Skeletal muscle tissue (tissue), 4 donors: ENCODE measurements at regions not wholly inside any gene's neighbourhood (a gene's known extent, or its start where the extent isn't known, plus 50 kb on each side); places are given as distances from the start of the nearest gene placed in this dataset. TPM values are rescaled to one million over a fixed set of nuclear protein-coding genes. Genes with fewer than 3 reads are reported as not detected.

Experiments
- H3K27ac ChIP-seq: one replicate; pipeline ENCODE4 v1.7.0; 2013; ENCODE audit warnings: mild to moderate bottlenecking, low read depth, low read length, inconsistent platforms
- H3K27me3 ChIP-seq, 3 donors: one replicate each; pipeline ENCODE4 v1.7.0; 2013; ENCODE audit warnings: low read length in 3 of 3; ENCODE audit not compliant: control insufficient read depth in 3 of 3, insufficient read depth in 3 of 3
- H3K36me3 ChIP-seq, 3 donors: one replicate each; pipeline ENCODE4 v1.7.0; 2013; ENCODE audit warnings: low read length in 3 of 3; ENCODE audit not compliant: control insufficient read depth in 3 of 3, insufficient read depth in 3 of 3
- H3K4me1 ChIP-seq, 3 donors: one replicate each; pipeline ENCODE4 v1.7.0; 2013; ENCODE audit warnings: low read length in 3 of 3, mild to moderate bottlenecking in 3 of 3; ENCODE audit not compliant: control insufficient read depth in 3 of 3, insufficient read depth in 3 of 3
- H3K4me3 ChIP-seq, 3 donors: one replicate each; pipeline ENCODE4 v1.7.0; 2013; ENCODE audit warnings: low read length in 3 of 3
- H3K9ac ChIP-seq, 3 donors: one replicate each; pipeline ENCODE4 v1.7.0; 2013; ENCODE audit warnings: low read length in 3 of 3, mild to moderate bottlenecking in 3 of 3, moderate library complexity in 2 of 3, low read depth in 1 of 3
- H3K9me3 ChIP-seq, 3 donors: one replicate each; pipeline ENCODE4 v1.7.0; 2013; ENCODE audit warnings: low read length in 3 of 3; ENCODE audit not compliant: control insufficient read depth in 3 of 3
- small RNA-seq: library from RNA; depleted of rRNA; stranded (forward); fragments of <200 nt; gene quantifications from one replicate; pipeline ENCODE3, GENCODE V24; 2014
- donor health status: Osteomylitis.

DNA sequence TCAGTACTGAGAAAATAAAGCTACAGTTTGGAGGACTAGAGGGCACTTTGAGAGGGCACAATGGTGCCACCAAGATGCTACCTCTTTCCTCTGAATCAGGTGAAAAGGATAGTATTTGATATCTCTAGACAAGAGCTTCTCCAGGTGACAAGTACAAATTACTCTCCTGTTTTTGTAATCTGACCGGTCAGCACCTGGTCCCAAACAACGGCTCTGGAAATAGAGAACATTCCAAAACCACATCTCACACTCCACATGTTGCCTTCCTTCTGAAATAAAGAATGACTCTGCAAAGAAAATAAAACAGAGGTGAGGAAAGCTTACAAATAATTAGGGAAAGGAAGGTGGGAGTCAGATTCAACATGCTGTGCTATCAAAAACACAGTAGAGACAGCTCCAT, 51.3 kb upstream of the CITED2 start:
- no peaks in the 10 kb centered on the region for H3K27me3 ChIP-seq
- H3K36me3 ChIP-seq: no peaks in the 10 kb centered on the region
- peak overlapping the region in 1 of 3 donors; percentile 14 for H3K9ac ChIP-seq
- no peak overlapping the region for H3K4me3 ChIP-seq
- H3K4me1 ChIP-seq: peaks cover 2 to 4% (median 3%) of the 10 kb centered on the region in 3 donors
- no peaks in the 10 kb centered on the region for H3K9me3 ChIP-seq
- H3K27ac ChIP-seq: peak overlapping the region; percentile 2

DNA sequence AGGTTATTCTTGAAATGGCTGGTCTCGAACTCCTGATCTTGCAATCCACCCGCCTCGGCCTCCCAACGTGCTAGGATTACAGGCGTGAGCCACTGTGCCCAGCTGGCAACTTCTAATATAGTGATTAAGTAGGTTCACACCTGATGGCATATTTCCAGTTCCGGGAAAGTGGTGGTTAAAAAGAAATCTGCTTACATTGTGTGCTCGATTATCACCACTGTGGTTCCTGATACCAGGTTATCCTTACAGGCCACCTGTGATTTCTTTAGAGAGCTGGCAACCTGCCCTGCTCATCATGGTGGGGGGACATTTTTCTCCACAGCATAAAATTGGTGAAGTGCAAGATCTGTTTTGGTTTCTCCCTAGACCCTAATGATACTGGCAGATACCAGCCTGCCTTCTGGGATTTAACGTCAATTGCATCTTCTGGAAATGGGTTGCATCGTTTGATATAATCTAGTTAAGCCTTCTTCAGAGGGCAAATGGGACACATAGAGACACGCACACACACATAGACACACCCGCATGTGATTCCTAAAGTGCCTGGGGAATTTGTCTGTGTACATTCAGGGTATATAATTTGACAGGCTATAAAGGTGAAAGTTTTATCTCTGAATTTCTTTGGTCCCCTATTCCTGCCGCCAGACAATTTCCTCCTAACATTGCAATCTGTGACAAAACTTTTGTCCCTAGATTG, 49.7 kb upstream of the CITED2 start:
- no peaks in the 10 kb centered on the region for H3K27me3 ChIP-seq
- peaks cover 2 to 4% (median 3%) of the 10 kb centered on the region in 3 donors for H3K4me1 ChIP-seq
- no peak overlapping the region for H3K4me3 ChIP-seq
- no peaks in the 10 kb centered on the region for H3K36me3 ChIP-seq
- H3K9ac ChIP-seq: no peak overlapping the region
- H3K27ac ChIP-seq: no peak overlapping the region
- no peaks in the 10 kb centered on the region for H3K9me3 ChIP-seq

Small RNA genes lying in the stretch of these regions (small RNA-seq; reads per million reads assigned to genes)
- gene AL357080.1 (not detected), gene MIR3668 (not detected), gene MIR4465 (not detected), gene RN7SKP106 (not detected), gene RNA5SP220 (not detected)
